HG02884 (cell line): ENCODE measurements at regions not wholly inside any gene's neighbourhood (a gene's known extent, or its start where the extent isn't known, plus 50 kb on each side); places are given as distances from the start of the nearest gene placed in this dataset.

Source experiments
- ATAC-seq: cut with Tn5 transposase; IDR thresholded peaks from one replicate; pipeline ENCODE4 v1.9.1; 2021; ENCODE audit warnings: mild to moderate bottlenecking, moderate library complexity; ENCODE audit not compliant: unreplicated experiment

DNA sequence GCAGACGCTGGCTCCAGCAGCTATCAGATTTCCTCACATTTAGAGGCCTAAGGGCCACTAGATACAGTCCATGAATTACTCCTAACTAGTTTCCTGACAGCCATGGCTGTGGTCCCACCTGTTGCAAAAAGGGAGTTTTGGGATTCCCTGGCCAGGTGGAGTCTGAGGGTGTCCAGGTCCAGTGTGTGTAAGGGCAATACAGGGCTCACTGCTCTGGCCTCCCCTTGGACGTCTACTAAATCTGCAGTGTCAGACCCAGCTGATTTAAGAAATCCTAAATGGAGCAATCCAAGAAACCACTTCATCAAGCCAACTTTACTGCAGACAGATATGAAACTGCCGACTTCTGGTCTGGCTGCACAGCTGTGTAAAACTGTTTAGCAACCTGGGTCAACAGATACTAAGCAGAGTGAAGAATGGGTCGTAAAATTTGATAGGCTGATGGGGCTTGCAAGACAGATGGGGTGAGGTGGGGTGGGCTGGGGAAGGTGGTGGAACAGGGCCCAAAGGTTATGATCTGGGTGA, 116.4 kb downstream of the GADD45G start:
- ATAC-seq: no peak

DNA sequence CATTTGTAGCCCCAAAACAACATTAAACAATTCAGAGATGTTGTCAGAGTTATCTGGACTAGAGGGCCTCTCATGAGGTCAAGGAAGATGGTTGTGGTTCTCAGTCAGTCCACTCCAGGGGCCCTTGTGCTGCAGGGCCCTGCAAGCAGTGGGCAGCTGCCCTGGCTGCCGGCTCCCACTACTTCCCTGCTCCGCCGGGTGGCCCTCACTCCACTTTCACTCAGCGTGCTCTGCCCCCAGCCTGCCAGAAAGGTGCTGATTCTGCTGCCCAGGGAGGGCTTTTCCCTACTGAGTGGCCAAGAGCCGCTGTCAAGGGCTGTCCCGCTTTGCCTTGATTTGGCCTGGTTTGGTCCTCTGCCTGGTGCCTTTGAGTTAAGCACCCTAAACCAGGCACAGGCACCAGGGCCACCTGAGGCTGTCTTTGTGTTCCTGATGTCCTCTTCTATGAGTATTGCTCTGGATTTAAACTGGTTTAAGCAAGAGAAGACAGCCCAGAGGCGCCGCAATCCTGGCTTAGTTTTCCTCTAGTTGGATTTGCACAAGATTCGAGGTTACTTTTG, 117.2 kb downstream of the GADD45G start:
- no peak for ATAC-seq

DNA sequence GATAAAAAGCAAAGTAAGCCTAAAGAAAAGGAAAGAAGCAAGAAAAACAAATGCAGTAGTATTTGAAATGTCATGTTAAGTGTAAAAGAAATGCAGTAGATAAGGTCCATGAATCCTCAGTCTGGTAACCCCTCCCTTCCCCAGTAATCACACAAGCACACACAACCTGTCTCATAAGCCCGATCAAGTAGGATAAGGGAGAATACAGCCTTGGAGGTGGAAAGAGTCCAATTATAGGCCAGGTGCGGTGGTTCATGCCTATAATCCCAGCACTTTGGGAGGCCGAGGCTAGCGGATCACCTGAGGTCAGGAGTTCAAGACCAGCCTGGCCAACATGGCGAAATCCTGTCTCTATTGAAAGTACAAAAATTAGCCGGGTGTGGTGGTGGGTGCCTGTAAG, 117.9 kb downstream of the GADD45G start:
- no peak for ATAC-seq

DNA sequence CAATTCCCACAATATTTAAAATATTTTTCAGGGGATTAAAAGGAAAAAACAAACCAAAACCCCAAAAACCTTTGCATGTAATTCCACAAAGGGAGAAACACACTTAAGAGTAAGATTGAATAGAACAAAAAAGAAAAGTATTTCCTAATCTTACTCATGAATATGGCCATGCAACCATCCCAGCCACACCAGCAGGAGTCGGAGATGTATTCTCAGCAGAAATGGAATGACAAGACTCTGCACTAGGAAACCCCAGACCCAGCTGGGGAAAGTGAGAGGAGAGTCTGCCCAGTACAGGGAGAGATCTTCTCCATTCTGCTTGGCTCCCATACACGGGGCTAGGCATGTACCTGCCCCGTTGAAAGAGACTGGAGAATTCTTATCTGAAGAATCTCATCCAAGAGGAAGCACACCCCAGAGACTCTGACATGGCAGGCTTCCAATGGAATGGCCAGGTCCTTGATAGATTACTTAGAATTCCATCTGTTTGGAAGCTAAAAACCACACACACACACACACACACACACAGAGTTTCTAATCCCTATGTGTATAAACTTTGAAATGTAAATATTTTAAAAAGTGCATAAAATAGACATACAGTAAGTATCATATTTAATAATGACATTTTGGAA, 118.8 kb downstream of the GADD45G start:
- no peak for ATAC-seq

DNA sequence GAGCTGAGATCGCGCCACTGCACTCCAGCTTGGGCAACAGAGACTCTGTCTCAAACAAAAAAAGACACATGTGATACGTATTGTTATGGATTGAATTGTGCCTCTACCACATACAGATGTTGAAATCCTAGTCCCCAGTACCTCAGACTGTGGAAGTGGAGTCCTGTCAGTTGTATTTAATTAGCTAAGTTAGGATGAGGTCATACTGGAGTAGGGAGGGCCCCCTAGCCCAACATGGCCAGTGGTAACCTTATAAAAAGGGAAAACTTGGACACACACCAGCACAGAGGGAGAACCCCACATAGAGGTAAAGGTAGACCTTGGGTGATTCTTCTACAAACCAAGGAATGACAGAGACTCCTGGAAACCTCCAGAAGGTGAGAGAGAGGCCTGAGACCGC, 119.8 kb downstream of the GADD45G start:
- no peak for ATAC-seq

DNA sequence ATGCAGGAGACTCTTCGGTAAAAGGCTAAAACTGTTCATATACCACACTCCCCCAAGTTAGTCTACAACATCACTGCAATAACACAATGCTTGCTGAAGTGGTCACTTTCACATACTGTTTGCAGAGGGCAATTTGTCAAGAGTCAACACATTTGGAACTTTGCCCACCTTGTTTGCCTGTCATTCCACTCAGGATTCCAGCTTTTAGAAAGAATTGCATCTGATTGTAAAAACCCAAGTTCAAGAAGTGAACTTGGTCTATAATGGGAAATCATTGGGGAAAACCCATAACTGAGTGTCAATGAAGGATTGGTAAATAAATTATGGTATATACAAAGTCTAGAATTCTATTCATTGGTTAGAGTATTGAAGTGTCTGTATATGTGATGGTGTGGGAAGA, 120.5 kb downstream of the GADD45G start:
- ATAC-seq: no peak

DNA sequence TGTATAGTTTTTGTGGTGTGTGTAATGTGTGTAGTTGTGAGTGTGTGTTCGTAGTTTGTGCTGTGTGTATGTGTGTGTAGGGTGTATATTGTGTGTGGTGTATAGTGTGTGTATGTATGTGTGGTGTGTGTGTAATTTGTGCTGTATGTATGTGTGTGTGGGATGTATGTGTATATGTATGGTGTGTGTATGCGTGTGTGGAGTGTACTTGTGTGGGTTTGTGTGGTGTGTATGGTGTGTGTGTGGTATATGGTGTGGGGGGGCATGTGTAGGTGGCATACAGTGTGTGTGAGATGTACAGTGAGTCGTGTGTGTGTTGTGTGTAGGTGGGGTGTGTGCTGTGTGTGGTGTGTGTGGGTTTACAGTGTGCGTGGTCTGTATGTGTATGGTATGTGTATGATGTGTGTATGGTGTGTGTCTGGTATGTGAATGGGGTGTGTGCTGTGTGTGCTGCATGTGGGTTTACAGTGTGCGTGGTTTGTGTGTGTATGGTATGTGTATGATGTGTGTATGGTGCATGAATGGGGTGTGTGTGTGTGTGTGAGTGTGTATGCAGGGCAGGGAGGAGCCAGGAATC, 125.2 kb downstream of the GADD45G start:
- no peak for ATAC-seq

DNA sequence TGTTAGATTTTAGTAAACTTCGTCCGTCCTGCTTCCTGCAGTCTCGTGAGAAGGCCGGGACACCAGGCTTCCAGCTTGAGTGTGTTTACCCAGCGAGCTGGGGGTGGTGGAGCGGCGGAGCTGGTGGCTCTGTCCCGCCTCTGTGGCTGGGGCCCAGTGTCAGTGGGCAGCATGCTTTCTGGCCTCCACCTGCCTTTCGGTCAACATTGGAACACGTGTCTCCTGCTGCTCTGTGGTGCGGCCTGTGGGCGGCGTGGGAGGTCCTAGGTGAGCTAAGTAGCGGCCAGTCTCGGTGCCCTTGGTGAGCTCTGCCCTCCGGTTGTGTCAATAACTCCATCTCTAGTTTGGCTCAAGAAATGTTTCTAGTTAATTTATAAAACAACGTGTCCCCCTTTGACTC, 125.9 kb downstream of the GADD45G start:
- ATAC-seq: no peak

DNA sequence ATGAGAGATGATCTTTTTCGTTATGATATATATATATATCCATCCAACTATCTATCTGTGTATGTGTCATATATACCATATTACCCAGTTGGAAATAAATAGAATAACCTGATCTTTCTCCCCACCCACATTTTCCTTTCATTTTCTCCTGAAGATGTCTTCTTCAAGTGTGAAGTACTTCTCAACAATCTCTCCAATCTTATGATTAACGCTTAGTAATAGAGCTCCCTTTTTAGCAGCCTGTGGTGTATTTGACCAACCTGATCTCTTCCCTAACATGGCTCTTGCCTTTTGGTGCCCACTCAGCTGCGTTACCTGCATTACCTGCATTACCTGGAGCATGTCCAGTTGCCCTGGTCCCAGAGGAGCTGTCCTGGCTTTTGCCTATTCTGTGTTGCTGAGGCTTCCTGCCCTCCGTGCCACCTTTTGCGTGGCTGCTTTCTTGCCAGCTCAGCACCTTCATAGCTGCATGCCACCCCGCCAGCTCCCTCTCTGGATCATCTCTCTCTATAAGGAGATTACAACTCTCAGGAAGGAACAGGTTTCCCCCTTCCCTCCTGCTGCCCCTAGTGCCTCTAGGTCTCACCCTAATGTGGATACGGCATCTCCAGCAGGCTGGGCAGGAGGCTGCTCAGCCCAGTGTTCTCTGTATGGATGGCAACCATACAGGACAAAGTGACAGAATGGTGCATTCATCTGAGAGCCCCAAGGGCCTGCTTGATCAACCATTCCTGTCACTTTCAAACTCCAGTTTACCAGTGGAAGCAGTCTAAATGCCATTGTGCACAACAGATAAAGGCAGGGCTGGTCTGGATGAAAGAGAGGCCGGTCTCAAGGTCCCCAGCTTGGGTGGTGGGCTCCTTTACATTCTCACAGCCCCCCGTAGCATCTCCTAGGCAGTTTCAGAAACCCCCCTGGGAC, 126.7 kb downstream of the GADD45G start:
- no peak for ATAC-seq

DNA sequence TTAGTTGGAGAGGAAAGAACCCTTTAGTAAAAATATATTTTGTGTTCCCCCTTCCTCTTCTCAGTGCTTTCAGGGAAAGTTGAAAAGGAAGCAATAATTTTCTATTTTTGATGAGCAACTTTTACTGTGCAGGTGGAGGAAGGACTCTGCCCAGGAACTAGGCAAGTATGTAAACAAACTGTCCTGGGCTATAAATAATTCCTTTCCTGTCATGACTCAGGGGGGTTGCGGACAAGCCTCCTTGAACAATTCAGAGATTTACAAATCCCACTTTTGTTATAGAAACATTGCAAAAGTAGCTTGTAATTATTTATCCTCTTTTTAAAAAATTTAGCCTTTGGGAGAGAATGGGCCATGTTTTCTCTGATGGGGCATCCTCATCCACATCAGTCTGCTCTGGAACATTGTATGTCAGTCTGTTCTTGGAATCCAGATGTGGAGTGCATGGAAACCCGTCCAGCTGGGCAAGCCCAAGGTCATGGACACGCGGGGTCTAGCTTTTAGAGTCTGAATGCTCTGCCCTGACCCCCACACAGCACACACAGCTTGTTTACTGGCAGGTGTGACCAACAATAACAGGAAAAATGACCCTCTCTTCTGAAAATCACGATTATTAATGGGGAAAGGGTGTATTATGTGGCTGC, 127.6 kb downstream of the GADD45G start:
- ATAC-seq: no peak

DNA sequence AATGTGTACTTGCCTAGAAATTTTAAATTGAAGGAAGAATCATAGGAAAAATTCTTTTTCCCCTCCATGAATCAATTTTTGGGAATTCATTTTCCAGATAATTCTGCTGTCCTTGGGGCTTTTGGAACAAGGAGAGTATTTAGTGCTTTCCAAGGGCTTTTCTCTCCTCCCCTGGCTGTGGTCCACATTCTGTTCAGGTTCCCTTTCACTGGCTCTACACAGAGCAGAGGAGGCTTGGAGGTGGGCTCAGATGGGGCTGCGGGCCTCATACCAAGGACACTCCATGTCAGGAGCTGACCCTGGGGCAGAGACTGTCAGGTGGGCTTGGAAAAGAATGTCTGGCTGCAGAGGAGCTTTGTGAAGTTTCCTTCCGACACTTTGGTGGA, 128.1 kb downstream of the GADD45G start:
- ATAC-seq: no peak

DNA sequence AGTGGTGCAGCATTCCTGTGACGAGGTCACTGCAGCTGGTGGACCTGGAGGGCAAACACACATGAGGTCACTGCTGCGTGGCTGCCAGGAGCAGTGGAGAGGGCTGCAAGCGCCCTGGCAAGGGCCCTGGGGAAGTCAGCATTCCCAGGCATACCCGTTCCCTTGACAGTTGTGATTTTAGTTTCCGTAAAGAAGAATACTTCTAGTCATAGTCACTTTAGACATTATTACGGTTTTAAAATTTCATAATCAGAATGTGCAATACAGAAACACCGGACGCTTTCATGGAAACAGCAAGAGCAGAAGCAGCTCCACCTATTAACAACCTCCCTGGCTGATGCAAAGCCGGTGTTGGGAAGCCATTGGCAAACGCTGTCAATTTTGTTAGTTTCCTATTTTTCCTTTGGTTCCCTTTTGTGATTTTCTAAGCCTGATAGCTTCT, 129.8 kb downstream of the GADD45G start:
- no peak for ATAC-seq

DNA sequence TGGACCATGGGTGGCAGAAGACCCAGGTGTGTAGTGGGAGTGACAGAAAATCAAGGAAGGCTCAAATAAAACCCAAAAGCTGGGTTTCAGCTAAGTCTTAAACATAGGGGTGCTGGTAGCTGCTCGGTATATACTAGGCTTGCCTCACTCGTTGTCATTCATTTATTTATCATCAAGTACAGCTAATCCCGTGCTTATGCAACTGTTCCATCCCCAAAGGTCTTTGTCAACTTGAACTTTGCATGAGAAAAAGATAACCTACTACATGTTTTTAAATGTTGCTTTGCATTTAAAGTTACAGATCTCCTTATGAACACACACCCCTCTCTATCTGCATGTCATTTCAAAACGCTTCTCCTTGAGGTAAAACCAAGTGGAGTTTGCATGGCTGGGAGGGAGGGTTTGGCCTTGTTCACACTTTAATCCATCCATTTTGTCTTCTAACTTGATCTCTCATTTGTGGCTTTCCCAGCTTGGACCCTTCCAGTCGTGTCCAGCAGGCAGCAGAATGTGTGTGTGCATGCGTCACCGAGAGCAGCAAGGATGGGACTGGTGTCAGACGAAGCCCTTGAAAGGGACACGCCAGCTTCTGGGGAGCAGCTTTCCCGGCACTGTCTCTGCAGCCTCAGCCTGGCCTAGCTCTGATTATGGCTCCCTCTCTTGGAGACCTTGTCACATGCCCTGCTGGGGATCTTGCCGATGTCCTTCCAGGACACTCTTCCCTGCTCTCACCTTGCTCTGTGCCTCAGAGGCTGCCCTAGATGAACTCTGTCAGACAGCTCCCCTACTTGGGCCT, 133.5 kb downstream of the GADD45G start:
- no peak for ATAC-seq

DNA sequence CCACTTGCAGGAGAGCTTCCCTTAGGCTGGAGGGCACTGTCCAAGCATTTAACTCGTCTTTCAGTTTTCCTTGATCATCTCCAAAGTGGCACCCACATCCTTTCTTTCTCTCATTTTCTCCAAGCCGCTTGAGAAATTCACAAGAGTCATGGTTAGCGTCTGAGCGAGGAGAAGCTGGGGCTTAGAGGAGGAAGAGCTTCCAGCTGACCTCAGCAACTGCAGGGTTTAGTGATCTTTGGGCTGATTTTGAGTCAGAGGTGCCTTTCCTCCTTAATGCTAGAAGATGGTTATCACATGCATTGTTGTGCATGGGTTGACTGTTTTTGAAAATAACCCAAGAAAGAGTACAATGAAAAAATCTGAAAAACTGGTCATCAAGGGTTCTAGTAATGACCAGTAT, 134.7 kb downstream of the GADD45G start:
- ATAC-seq: no peak

DNA sequence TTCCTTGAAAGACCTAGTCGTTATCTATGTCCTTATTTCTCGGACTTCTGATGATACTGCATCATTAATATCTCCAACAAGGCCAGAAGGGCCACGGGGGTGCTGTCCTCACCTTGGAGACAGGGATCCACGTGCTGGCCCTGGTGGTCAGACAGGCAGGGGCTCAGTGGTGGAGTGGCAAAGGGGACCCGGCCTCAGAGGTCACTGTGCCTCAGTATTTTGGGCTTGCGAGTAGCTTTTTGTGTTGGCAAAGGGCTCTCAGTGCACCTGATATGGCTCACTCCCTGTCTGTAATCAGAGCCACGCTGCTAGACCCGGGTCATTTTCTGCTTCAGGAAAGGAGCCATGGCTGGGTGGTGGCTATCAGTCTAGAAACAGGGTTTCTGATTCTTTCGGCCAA, 135.1 kb downstream of the GADD45G start:
- no peak for ATAC-seq

DNA sequence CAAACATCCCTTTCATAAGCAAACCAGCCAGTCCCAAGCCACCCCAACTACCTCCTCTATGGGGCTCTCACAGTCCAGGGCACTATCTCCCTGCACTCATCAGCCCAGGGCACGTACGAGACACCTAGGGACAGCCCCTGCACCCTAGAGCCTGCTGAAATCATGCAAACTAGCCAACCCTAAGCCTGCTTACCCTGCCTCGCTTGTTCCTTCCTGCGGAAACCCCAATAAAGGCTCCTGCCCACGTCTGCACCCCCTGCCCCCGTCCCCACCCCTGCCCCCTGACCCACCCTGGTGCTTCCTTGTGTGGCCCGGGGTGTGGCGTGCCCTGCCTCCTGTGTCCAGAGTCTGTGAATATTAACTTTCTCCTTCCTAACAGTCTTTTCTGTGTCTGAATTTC, 135.9 kb downstream of the GADD45G start:
- peak; percentile 76 for ATAC-seq

DNA sequence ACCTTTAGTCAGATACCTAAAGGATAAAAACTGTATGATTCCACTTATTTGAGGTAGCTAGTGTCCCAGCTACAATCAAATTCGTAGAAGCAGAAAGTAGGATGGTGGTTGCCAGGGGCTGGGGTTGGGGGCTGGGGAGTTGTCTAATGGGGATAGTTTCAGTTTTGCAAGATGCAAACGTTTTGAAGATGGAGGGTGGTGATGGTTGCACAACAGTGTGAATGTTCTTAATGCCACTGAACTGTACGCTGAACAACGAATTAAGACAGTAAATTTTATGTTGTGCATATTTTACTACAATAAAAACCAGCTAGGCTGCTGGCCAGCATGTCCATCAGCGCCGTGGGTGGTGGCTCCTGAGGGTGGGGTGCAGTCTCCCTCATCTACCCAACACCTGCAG, 137.8 kb downstream of the GADD45G start:
- ATAC-seq: no peak

DNA sequence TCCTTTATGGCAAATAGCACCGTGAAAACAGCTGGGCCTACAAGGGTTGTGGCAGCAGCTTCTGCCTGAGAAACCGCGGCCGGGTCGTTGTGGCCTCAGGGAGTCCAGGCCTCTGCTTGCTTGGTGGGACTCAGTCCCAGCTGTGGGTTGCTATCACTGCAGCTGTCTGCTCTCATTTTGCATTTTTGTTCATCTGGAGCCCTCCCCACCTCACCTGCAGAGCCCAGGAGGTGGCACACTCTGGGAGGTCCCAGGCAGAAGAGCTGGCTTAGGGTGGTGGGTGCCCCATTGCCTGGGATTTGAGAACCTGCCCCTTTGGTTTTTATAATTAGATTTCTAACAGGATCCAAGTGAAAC, 138.4 kb downstream of the GADD45G start:
- ATAC-seq: peak; percentile 35

DNA sequence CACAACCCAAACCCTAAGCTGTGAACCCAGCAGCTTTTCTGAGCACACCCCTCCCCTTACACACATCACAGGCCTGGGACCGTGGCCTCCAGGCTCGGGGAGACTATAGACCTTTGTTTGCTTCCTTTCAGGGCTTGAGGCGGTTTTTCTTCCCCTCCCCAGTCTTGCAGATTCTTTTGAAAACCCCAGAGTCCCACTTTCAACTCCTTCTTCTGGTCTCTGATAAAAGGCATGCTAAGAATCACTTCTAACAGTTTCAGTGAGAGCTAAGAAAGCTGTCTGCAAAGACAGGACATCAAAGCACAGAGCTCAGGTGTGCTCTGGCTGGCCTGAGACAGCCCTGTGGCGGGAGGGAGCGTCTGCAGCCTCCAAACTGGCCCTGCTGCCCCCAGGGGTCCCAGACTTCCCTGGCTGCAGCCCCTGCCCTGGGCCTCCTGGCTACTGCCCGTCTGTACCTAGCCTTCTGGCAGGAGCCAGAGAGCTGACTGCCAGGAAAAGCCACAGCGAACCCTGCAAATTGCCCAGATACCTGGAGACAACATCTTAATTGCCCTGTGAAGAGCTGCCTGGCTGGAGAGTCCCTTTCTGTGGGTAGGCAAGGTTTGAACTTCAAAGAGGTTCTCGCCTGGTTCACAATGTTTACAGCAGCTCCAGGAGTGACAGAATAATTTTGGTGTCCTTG, 138.9 kb downstream of the GADD45G start:
- ATAC-seq: peak; percentile 32

DNA sequence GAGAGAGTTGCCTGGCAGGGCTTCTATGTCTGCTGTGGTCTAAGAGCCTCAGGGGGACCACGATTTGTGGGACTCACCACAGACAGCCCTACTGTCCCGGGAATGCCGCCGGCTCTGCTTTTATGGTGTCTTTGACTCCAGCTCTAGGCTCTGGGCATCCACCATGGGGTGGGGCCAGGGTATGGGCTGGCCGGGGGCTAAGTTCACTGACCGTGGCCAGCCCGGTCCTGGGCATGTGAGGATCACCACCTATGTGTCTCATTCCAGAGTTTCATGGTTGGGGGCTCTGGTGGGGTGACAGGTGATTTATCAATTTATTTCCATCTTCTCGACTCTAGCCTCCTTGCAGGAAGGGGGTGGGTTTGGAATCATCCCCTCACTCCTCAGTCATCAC, 139.4 kb downstream of the GADD45G start:
- no peak for ATAC-seq
